ENCODE measurements at regions not wholly inside any gene's neighbourhood (a gene's known extent, or its start where the extent isn't known, plus 50 kb on each side); places are given as distances from the start of the nearest gene placed in this dataset.

DNA sequence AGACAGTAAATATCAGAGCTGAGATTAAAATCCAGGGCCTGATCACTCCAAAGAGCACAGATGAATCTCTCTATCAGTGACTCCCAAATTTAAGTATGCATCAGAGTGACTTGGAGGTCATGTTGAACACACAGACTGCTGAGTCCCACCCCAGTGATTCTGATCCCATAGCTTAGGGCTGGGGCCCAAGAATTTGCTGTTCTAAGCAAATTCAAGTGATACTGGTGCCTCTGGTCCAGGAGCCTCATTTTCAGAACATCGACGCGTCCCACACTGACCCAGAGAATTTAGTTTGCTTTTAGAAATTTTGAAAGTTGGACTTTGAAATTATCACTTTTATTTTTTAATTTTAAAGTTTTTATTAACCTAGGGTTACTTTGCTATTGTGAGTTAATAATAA lies 72.7 kb upstream of the NETO1 start:
- DNase-seq, result no peak

DNA sequence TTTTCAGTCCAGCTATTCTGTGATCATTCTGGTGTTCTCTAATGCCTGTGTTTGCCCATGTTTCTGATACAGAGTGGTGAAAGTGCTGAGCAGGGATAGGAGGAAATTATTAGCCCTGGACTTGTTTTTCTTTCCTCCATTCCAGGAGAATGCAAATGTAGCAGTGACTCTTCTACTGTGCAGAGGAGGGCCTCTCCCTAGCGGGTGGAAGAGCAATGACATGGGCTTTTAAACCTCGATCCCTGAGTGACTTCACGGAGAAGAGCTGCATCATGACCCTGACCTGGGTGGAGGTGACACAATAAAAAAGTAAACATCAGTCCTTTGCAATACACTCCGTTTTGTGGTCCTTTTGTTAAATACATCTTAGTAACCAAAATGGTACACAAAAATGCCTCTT lies 68.0 kb upstream of the NETO1 start:
- DNase-seq, result no peak

DNA sequence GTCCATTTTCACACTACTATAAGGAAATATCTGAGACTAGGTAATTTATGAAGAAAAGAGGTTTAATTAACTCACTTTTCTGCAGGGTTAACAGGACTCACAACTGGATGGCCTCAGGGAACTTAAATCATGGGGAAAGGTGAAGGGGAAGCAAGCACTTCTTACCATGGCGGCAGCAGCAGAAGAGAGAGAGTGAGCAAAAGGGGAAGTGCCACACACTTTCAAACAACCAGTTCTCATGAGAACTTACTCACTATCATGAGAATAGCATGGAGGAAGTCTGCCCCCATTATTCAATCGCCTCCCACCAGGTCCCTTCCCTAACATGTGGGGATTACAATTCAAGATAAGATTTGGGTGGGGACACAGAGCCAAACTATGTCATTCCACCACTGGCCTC lies 55.1 kb upstream of the NETO1 start:
- DNase-seq, result no peak

Data from hematopoietic multipotent progenitor cell treated with erythropoietin and hydrocortisone succinate and interleukin-3 and kit ligand, for 6 days (in vitro differentiated cells).